SK-N-SH treated with all-trans-retinoic acid at 6 μM for 48 hours (cell line): ENCODE measurements at regions not wholly inside any gene's neighbourhood (a gene's known extent, or its start where the extent isn't known, plus 50 kb on each side); places are given as distances from the start of the nearest gene placed in this dataset.

ENCODE experiments used
- ATAC-seq: fragments of 200-7000 bp; cut with Tn5 transposase; 3 replicates; pipeline ENCODE4 v1.9.1; 2020; ENCODE audit warnings: mild to moderate bottlenecking, moderate library complexity
- ARNTL ChIP-seq: fragments of 450-650 bp; formaldehyde crosslinking; IDR thresholded peaks from 2 replicates; pipeline ENCODE4 v1.5.0; 2020; ENCODE audit warnings: low read depth, mild to moderate bottlenecking, moderate library complexity, borderline replicate concordance
- BACH2 ChIP-seq: fragments of 250-450 bp; sonication (Bioruptor Pico); IDR thresholded peaks from 2 replicates; pipeline ENCODE4 v1.9.0; 2021; ENCODE audit warnings: mild to moderate bottlenecking, borderline replicate concordance
- CREB5 ChIP-seq: fragments of 250-450 bp; sonication (Bioruptor Pico); IDR thresholded peaks from 2 replicates; pipeline ENCODE4 v1.5.1; 2020; ENCODE audit warnings: low read depth, mild to moderate bottlenecking, moderate library complexity
- CSDC2 ChIP-seq: fragments of 250-450 bp; sonication (Bioruptor Pico); IDR thresholded peaks from 2 replicates; pipeline ENCODE4 v1.5.0; 2020; ENCODE audit warnings: mild to moderate bottlenecking, moderate library complexity
- CSRNP3 ChIP-seq: fragments of 250-450 bp; sonication (Bioruptor Pico); IDR thresholded peaks from 2 replicates; pipeline ENCODE4 v1.5.1; 2021; ENCODE audit warnings: mild to moderate bottlenecking, moderate library complexity
- GLIS3 ChIP-seq: fragments of 250-450 bp; sonication (Bioruptor Pico); IDR thresholded peaks from 2 replicates; pipeline ENCODE4 v1.5.0; 2020; ENCODE audit warnings: mild to moderate bottlenecking, moderate library complexity
- ISL1 ChIP-seq: fragments of 250-450 bp; sonication (Bioruptor Pico); IDR thresholded peaks from 2 replicates; pipeline ENCODE4 v2.1.2; 2022; ENCODE audit warnings: mild to moderate bottlenecking, moderate library complexity
- OSR1 ChIP-seq: fragments of 250-450 bp; sonication (Bioruptor Pico); IDR thresholded peaks from 2 replicates; pipeline ENCODE4 v1.8.0; 2022; ENCODE audit warnings: moderate library complexity, mild to moderate bottlenecking, inconsistent platforms
- PATZ1 ChIP-seq: fragments of 250-450 bp; sonication (Bioruptor Pico); IDR thresholded peaks from 2 replicates; pipeline ENCODE4 v1.8.0; 2020; ENCODE audit warnings: mild to moderate bottlenecking, moderate library complexity, borderline replicate concordance
- PPARA ChIP-seq: fragments of 250-450 bp; sonication (Bioruptor Pico); IDR thresholded peaks from 2 replicates; pipeline ENCODE4 v1.5.0; 2020; ENCODE audit warnings: mild to moderate bottlenecking, borderline replicate concordance
- RARB ChIP-seq: fragments of 250-450 bp; sonication (Bioruptor Pico); IDR thresholded peaks from 2 replicates; pipeline ENCODE4 v1.8.0; 2021; ENCODE audit warnings: mild to moderate bottlenecking, moderate library complexity
- SNAI2 ChIP-seq: fragments of 250-450 bp; sonication (Bioruptor Pico); IDR thresholded peaks from 2 replicates; pipeline ENCODE4 v1.5.0; 2020; ENCODE audit warnings: mild to moderate bottlenecking, moderate library complexity
- TCF4 ChIP-seq: fragments of 250-450 bp; sonication (Bioruptor Pico); IDR thresholded peaks from 2 replicates; pipeline ENCODE4 v1.8.0; 2021; ENCODE audit warnings: mild to moderate bottlenecking, moderate library complexity, borderline replicate concordance
- TOX ChIP-seq: fragments of 250-450 bp; sonication (Bioruptor Pico); IDR thresholded peaks from 2 replicates; pipeline ENCODE4 v1.8.0; 2021; ENCODE audit warnings: mild to moderate bottlenecking, moderate library complexity, borderline replicate concordance
- TSHZ2 ChIP-seq: fragments of 250-450 bp; sonication (Bioruptor Pico); IDR thresholded peaks from 2 replicates; pipeline ENCODE4 v1.5.0; 2020; ENCODE audit warnings: mild to moderate bottlenecking, moderate library complexity
- ZC3H10 ChIP-seq: fragments of 250-450 bp; sonication (Bioruptor Pico); IDR thresholded peaks from 2 replicates; pipeline ENCODE4 v1.5.1; 2021; ENCODE audit warnings: mild to moderate bottlenecking, moderate library complexity
- ZFP3 ChIP-seq: fragments of 250-450 bp; sonication (Bioruptor Pico); IDR thresholded peaks from 2 replicates; pipeline ENCODE4 v1.5.0; 2020; ENCODE audit warnings: mild to moderate bottlenecking, moderate library complexity
- ZFP30 ChIP-seq: fragments of 450-650 bp; formaldehyde crosslinking; IDR thresholded peaks from 2 replicates; pipeline ENCODE4 v1.5.0; 2022; ENCODE audit warnings: mild to moderate bottlenecking, moderate library complexity
- ZNF565 ChIP-seq: fragments of 450-650 bp; formaldehyde crosslinking; conservative IDR thresholded peaks from 2 replicates; pipeline ENCODE4 v1.5.0; 2020; ENCODE audit warnings: low read depth, mild to moderate bottlenecking, moderate library complexity
- ZNF70 ChIP-seq: fragments of 450-650 bp; formaldehyde crosslinking; IDR thresholded peaks from 2 replicates; pipeline ENCODE4 v1.5.0; 2020; ENCODE audit warnings: mild to moderate bottlenecking, moderate library complexity
- ZNF8 ChIP-seq: fragments of 450-650 bp; formaldehyde crosslinking; IDR thresholded peaks from 2 replicates; pipeline ENCODE4 v1.5.0; 2020; ENCODE audit warnings: mild to moderate bottlenecking, moderate library complexity

- peak; percentile 67 for ATAC-seq
- no peak for TF ChIP-seq ZNF8
- TF ChIP-seq BACH2 (CRISPR knock-in tag) = no peak
- TF ChIP-seq TOX (CRISPR knock-in tag) = no peak
- TF ChIP-seq PPARA (CRISPR knock-in tag) = no peak
- no peak for TF ChIP-seq ARNTL (CRISPR knock-in tag)
- TF ChIP-seq ZFP3 (CRISPR knock-in tag) = no peak
- TF ChIP-seq ZFP30 = no peak
Measured at GRCh38 chr9:36772449-36773403, 200.0 kb downstream of the MELK start.

- TF ChIP-seq CSRNP3 (CRISPR knock-in tag) (no peak), ISL1 (CRISPR knock-in tag) (no peak), ZNF565 (CRISPR knock-in tag) (no peak), PATZ1 (CRISPR knock-in tag) (no peak), ZNF8 (no peak), ARNTL (CRISPR knock-in tag) (no peak), ZC3H10 (no peak), ZFP30 (no peak), ZFP3 (CRISPR knock-in tag) (no peak), ZNF70 (CRISPR knock-in tag) (no peak), TSHZ2 (CRISPR knock-in tag) (no peak), BACH2 (CRISPR knock-in tag) (no peak), CSDC2 (CRISPR knock-in tag) (no peak), TCF4 (CRISPR knock-in tag) (no peak), CREB5 (CRISPR knock-in tag) (no peak)
- TF ChIP-seq, all 23 proteins: peak for 0
- ATAC-seq = no peak
Measured at GRCh38 chr9:36778682-36779081, 206.0 kb downstream of the MELK start.

GRCh38 chr9:36779582-36779981 lies 206.9 kb downstream of the MELK start:
- ATAC-seq = no peak
- TF ChIP-seq ISL1 (CRISPR knock-in tag) = no peak
- no peak for TF ChIP-seq SNAI2 (CRISPR knock-in tag)
- TF ChIP-seq ZNF70 (CRISPR knock-in tag) = no peak
- no peak for TF ChIP-seq ZC3H10
- TF ChIP-seq PPARA (CRISPR knock-in tag) = no peak
- no peak for TF ChIP-seq TOX (CRISPR knock-in tag)
- TF ChIP-seq ZFP3 (CRISPR knock-in tag) = no peak
- TF ChIP-seq GLIS3 = no peak
- TF ChIP-seq ZNF565 (CRISPR knock-in tag) = no peak
- no peak for TF ChIP-seq OSR1
- TF ChIP-seq ZFP30 = no peak
- no peak for TF ChIP-seq ARNTL (CRISPR knock-in tag)
- TF ChIP-seq RARB (CRISPR knock-in tag) = no peak
- TF ChIP-seq BACH2 (CRISPR knock-in tag) = no peak
- TF ChIP-seq TCF4 (CRISPR knock-in tag) = no peak
- TF ChIP-seq CSRNP3 (CRISPR knock-in tag) = no peak
- no peak for TF ChIP-seq CSDC2 (CRISPR knock-in tag)
- TF ChIP-seq CREB5 (CRISPR knock-in tag) = no peak
- TF ChIP-seq, all 23 proteins: peak for 0
